ENCODE measurements at regions not wholly inside any gene's neighbourhood (a gene's known extent, or its start where the extent isn't known, plus 50 kb on each side); places are given as distances from the start of the nearest gene placed in this dataset.

- TF ChIP-seq CTCF (conservative IDR thresholded peaks at IDR 0.05), result no peak
- no peak for TF ChIP-seq ZFX (IDR thresholded peaks at IDR 0.05)
- H3K27ac ChIP-seq, result no peak overlapping the region
Measured at GRCh38 chr21:19130379-19131028, 726.9 kb upstream of the TMPRSS15 start.

GRCh38 chr21:19141511-19141910, 737.9 kb upstream of the TMPRSS15 start:
- TF ChIP-seq ZFX (IDR thresholded peaks at IDR 0.05) (no peak), CTCF (conservative IDR thresholded peaks at IDR 0.05) (no peak)
- no peak overlapping the region for H3K27ac ChIP-seq

GRCh38 chr21:19145682-19146293, 742.2 kb upstream of the TMPRSS15 start:
- H3K27ac ChIP-seq, result no peak overlapping the region
- TF ChIP-seq CTCF (conservative IDR thresholded peaks at IDR 0.05), result no peak
- TF ChIP-seq ZFX (IDR thresholded peaks at IDR 0.05), result no peak

GRCh38 chr21:19148056-19148455, 744.5 kb upstream of the TMPRSS15 start:
- TF ChIP-seq ZFX (IDR thresholded peaks at IDR 0.05), result no peak
- TF ChIP-seq CTCF (conservative IDR thresholded peaks at IDR 0.05), result no peak
- H3K27ac ChIP-seq, result no peak overlapping the region

GRCh38 chr21:19171585-19171984, 768.0 kb upstream of the TMPRSS15 start:
- no peak for TF ChIP-seq ZFX (IDR thresholded peaks at IDR 0.05)
- TF ChIP-seq CTCF (conservative IDR thresholded peaks at IDR 0.05), result no peak
- H3K27ac ChIP-seq, result no peak overlapping the region

- TF ChIP-seq ZFX (IDR thresholded peaks at IDR 0.05), result no peak
- no peak overlapping the region for H3K27ac ChIP-seq
Measured at GRCh38 chr21:19181604-19182140, 778.1 kb upstream of the TMPRSS15 start.

GRCh38 chr21:19197950-19198349, 794.4 kb upstream of the TMPRSS15 start:
- TF ChIP-seq CTCF (conservative IDR thresholded peaks at IDR 0.05) (no peak), ZFX (IDR thresholded peaks at IDR 0.05) (no peak)
- no peak overlapping the region for H3K27ac ChIP-seq
